ENCODE measurements at regions not wholly inside any gene's neighbourhood (a gene's known extent, or its start where the extent isn't known, plus 50 kb on each side); places are given as distances from the start of the nearest gene placed in this dataset.

DNA sequence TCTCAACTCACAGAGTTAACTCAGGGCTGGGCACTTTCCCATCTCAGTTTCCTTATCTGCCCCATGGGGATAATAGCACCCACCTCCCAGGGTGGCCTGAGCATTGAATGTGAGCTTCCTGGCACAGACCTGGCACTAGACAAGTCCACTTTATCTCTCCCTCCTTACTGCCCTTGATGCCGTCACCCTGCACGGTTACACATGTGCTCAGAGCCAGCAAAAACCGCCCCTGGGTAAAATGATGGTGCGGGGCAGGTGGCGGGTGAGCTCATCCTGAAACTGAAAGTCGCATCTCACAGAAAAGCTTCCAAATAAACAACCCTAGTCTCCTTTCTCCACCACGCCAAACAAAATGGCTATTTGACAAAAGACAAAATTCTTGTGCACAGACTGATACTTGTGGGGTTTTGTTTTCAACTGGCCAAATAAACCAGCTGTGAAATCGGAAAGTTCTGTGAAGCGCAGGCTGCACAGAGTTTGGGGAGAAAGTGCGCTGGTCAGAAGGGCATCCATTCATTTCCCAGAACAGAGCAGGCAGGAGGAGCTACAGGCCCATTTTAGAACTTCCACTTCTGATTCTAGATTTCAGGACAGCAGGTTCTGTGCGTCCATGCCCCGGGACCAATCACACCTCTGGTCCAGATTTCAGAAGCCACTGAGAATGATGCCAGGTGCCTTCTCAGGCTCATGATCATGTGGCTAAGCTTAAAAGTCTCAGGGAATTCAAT is 138.1 kb downstream of the SHANK2 start:
- TF ChIP-seq POLR2A (IDR thresholded peaks at IDR 0.05; ENCODE audit: low read depth, low read length), result no peak
- TF ChIP-seq POLR2AphosphoS5 (IDR thresholded peaks at IDR 0.05; ENCODE audit: low read depth, low read length), result no peak
- no peak for TF ChIP-seq TAF1 (IDR thresholded peaks at IDR 0.05; ENCODE audit: low read depth, low read length)
- TF ChIP-seq SPI1 (IDR thresholded peaks at IDR 0.05; ENCODE audit: low read depth, low read length), result no peak
- TF ChIP-seq PAX5 (IDR thresholded peaks at IDR 0.05; ENCODE audit: insufficient read depth, low read length, severe bottlenecking), result no peak

All from GM12891 (cell line).